ENCODE measurements at regions not wholly inside any gene's neighbourhood (a gene's known extent, or its start where the extent isn't known, plus 50 kb on each side); places are given as distances from the start of the nearest gene placed in this dataset.

DNA sequence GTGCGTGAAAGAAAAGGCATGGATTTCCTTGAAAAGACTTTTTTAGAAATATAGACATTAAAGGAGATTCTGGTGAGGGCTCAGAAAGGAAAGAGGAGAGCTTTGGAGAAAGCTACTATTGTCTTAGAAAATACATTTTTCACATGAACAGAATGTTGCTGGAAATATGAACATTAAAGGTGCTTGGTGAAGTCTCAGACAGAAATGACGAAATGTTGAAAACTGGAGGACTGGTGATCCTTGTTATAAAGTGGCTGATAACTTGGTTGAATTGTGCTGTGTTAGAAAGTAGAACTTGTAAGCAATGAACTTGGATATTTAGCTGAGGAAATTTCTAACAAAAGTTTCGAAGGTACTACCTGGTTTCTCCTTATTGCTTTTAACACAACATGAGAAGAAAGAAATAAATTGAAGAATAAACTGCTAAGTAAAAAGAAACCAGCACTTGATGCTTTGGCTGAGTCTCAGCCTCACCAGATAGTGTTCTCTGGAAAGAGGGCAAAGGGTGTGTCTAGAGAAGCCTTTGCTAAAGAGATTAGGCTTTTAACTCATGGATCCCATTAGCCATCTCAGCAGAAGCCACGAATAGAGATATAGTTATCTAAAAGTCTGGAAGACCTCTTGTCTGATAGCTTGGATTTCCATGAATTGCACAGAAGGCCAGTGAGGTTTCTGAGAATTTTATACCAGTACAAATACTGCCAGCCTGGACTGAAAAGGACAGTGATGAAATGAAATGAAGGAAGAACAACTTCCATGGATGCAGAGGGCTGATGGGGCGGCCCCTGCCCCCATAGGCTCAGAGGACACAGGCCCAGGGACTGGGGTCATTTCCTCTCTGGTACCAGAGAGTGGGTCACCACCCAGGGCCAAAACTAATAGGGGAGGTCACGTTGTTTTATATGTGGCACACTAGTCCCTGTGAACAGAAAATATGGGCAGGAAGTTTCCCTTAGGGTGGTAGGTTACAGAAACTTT lies 91.5 kb downstream of the RPL22L1 start:
- ChIA-PET CTCF (interaction anchor here (1.4 to 1.8 kb wide), 3 partner anchors 10 to 16 kb away, joined by 3 to 6 read pairs (median 4); no protein-coding TSS in a partner anchor), POLR2A (no interaction called here)
- intact Hi-C loops (cut with micrococcal nuclease), result no loop called here
- dilution Hi-C loops (cut with MboI; ENCODE audit: extremely low pct_ligation_motif_present, low sequenced_read_pairs), result no loop called here
- H3K4me3 ChIP-seq (replicated peaks in 1 of 3; ENCODE audit: insufficient read depth in 1 of 3, low read depth in 1 of 3, low read length in 3 of 3), result no peak overlapping the region
- TF ChIP-seq POLR2AphosphoS5 (IDR thresholded peaks at IDR 0.05; ENCODE audit: insufficient read depth, low read depth, low read length) (no peak), EZH2 (IDR thresholded peaks at IDR 0.05; ENCODE audit: borderline replicate concordance, low read depth, low read length, severe bottlenecking) (no peak)
- H3K9ac ChIP-seq (replicated peaks; ENCODE audit: extremely low read depth, insufficient read depth, low read length), result no peak overlapping the region
- H3K27me3 ChIP-seq (ENCODE audit: control insufficient read depth in 2 of 2, insufficient read depth in 2 of 2, low read length in 2 of 2), result no peaks in the 10 kb centered on the region
- H3K4me1 ChIP-seq (ENCODE audit: control insufficient read depth, extremely low read depth, insufficient read depth, low read length), result no peaks in the 10 kb centered on the region
- FAIRE-seq, result no peak
- no TSS peak for BruUV-seq (replicated peaks)
- no peaks in the 10 kb centered on the region for H4K20me1 ChIP-seq (replicated peaks; ENCODE audit: control insufficient read depth, extremely low read depth, insufficient read depth, low read length)
- no peaks in the 10 kb centered on the region for H3K36me3 ChIP-seq (ENCODE audit: control insufficient read depth in 2 of 2, extremely low read depth in 1 of 2, insufficient read depth in 2 of 2, low read length in 2 of 2)
- H3K9me3 ChIP-seq (replicated peaks; ENCODE audit: control insufficient read depth, insufficient read depth, low read length), result no peaks in the 10 kb centered on the region
- no peak overlapping the region for H3K4me2 ChIP-seq (ENCODE audit: insufficient read depth, low read length)
- H2AFZ ChIP-seq (ENCODE audit: low read depth, low read length), result no peak overlapping the region
- no peaks in the 10 kb centered on the region for H3K79me2 ChIP-seq (ENCODE audit: control insufficient read depth, insufficient read depth, low read length)
- no peak for DNase-seq (ENCODE audit: low read depth, low spot score)
- H3K27ac ChIP-seq (ENCODE audit: insufficient read depth, low read depth, low read length), result no peak overlapping the region
- no peaks in the 10 kb centered on the region for H3K9me1 ChIP-seq (replicated peaks; ENCODE audit: control insufficient read depth, extremely low read depth, insufficient read depth, low read length)

GRCh38 chr3:170777564-170777926 lies 92.5 kb downstream of the RPL22L1 start:
- no peaks in the 10 kb centered on the region for H4K20me1 ChIP-seq (replicated peaks; ENCODE audit: control insufficient read depth, extremely low read depth, insufficient read depth, low read length)
- no peaks in the 10 kb centered on the region for H3K9me1 ChIP-seq (replicated peaks; ENCODE audit: control insufficient read depth, extremely low read depth, insufficient read depth, low read length)
- H3K27ac ChIP-seq (ENCODE audit: insufficient read depth, low read depth, low read length), result no peak overlapping the region
- POLR2A ChIA-PET, result no interaction called here
- intact Hi-C loops (cut with micrococcal nuclease), result no loop called here
- H3K27me3 ChIP-seq (ENCODE audit: control insufficient read depth in 2 of 2, insufficient read depth in 2 of 2, low read length in 2 of 2), result no peaks in the 10 kb centered on the region
- no peak for FAIRE-seq
- no peak overlapping the region for H2AFZ ChIP-seq (ENCODE audit: low read depth, low read length)
- CTCF ChIA-PET, result interaction anchor here (1.4 to 1.8 kb wide), 3 partner anchors 9 to 15 kb away, joined by 3 to 6 read pairs (median 4); no protein-coding TSS in a partner anchor
- H3K9ac ChIP-seq (replicated peaks; ENCODE audit: extremely low read depth, insufficient read depth, low read length), result no peak overlapping the region
- H3K4me1 ChIP-seq (ENCODE audit: control insufficient read depth, extremely low read depth, insufficient read depth, low read length), result no peaks in the 10 kb centered on the region
- H3K4me3 ChIP-seq (replicated peaks in 1 of 3; ENCODE audit: insufficient read depth in 1 of 3, low read depth in 1 of 3, low read length in 3 of 3), result no peak overlapping the region
- no peaks in the 10 kb centered on the region for H3K9me3 ChIP-seq (replicated peaks; ENCODE audit: control insufficient read depth, insufficient read depth, low read length)
- TF ChIP-seq MAX (IDR thresholded peaks at IDR 0.05; ENCODE audit: insufficient read depth, insufficient read length), result no peak
- no peak for TF ChIP-seq POLR2A (IDR thresholded peaks at IDR 0.05; ENCODE audit: low read depth, low read length)
- TF ChIP-seq, protein P1, sequence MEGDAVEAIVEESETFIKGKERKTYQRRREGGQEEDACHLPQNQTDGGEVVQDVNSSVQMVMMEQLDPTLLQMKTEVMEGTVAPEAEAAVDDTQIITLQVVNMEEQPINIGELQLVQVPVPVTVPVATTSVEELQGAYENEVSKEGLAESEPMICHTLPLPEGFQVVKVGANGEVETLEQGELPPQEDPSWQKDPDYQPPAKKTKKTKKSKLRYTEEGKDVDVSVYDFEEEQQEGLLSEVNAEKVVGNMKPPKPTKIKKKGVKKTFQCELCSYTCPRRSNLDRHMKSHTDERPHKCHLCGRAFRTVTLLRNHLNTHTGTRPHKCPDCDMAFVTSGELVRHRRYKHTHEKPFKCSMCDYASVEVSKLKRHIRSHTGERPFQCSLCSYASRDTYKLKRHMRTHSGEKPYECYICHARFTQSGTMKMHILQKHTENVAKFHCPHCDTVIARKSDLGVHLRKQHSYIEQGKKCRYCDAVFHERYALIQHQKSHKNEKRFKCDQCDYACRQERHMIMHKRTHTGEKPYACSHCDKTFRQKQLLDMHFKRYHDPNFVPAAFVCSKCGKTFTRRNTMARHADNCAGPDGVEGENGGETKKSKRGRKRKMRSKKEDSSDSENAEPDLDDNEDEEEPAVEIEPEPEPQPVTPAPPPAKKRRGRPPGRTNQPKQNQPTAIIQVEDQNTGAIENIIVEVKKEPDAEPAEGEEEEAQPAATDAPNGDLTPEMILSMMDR (IDR thresholded peaks at IDR 0.05; ENCODE audit: extremely low read depth in 1 of 2, insufficient read depth in 1 of 2, low read depth in 1 of 2, low read length in 2 of 2), result no peak
- TF ChIP-seq POLR2AphosphoS5 (IDR thresholded peaks at IDR 0.05; ENCODE audit: insufficient read depth, low read depth, low read length), result no peak
- TF ChIP-seq EZH2 (IDR thresholded peaks at IDR 0.05; ENCODE audit: borderline replicate concordance, low read depth, low read length, severe bottlenecking), result no peak
- no peak for TF ChIP-seq GATA2 (IDR thresholded peaks at IDR 0.05; ENCODE audit: insufficient read depth, insufficient read length, low read depth, low read length)
- no peak for TF ChIP-seq MYC (IDR thresholded peaks at IDR 0.05; ENCODE audit: low read depth, low read length)
- no peak for TF ChIP-seq JUN (IDR thresholded peaks at IDR 0.05; ENCODE audit: borderline replicate concordance, insufficient read depth, insufficient read length, low read depth)
- no peak for TF ChIP-seq FOS (IDR thresholded peaks at IDR 0.05; ENCODE audit: borderline replicate concordance, insufficient read depth, low read length)
- H3K36me3 ChIP-seq (ENCODE audit: control insufficient read depth in 2 of 2, extremely low read depth in 1 of 2, insufficient read depth in 2 of 2, low read length in 2 of 2), result no peaks in the 10 kb centered on the region
- no peaks in the 10 kb centered on the region for H3K79me2 ChIP-seq (ENCODE audit: control insufficient read depth, insufficient read depth, low read length)
- no TSS peak for BruUV-seq (replicated peaks)
- H3K4me2 ChIP-seq (ENCODE audit: insufficient read depth, low read length), result no peak overlapping the region
- no peak for DNase-seq (ENCODE audit: low read depth, low spot score)
- dilution Hi-C loops (cut with MboI; ENCODE audit: extremely low pct_ligation_motif_present, low sequenced_read_pairs), result no loop called here
